MCF 10A (cell line): ENCODE measurements at regions not wholly inside any gene's neighbourhood (a gene's known extent, or its start where the extent isn't known, plus 50 kb on each side); places are given as distances from the start of the nearest gene placed in this dataset.

ENCODE experiments used
- BruUV-seq: library from RNA; stranded (reverse); fragments of 400-500 nt; replicated peaks from 2 replicates; lab custom pipeline; 2021; lab: Mats Ljungman, UMichigan
- CTCF ChIA-PET: fragments of 300-600 bp; sonication (Branson Sonifier 250); formaldehyde crosslinking; extraction: SDS; loops from one replicate; lab custom pipeline; 2021; ENCODE audit warnings: antibody characterized with exemption, inconsistent platforms; lab: Yijun Ruan, JAX
- POLR2A ChIA-PET: fragments of 300-600, 350-650 bp; sonication (Branson Sonifier 250); formaldehyde crosslinking; extraction: SDS; loops from one replicate; lab custom pipeline; 2020; ENCODE audit warnings: antibody characterized with exemption, inconsistent platforms; lab: Yijun Ruan, JAX
- DNase-seq: peaks from one replicate; pipeline ENCODE4 v3.0.0-alpha.2; 2018; ENCODE audit not compliant: unreplicated experiment
- H3K27ac Mint-ChIP-seq: one replicate; pipeline ENCODE4 v1.8.0; 2022; ENCODE audit warnings: mild to moderate bottlenecking, low read depth, mixed read lengths; ENCODE audit not compliant: unreplicated experiment
- H3K27me3 Mint-ChIP-seq: one replicate; pipeline ENCODE4 v1.8.0; 2022; ENCODE audit warnings: mixed read lengths; ENCODE audit not compliant: insufficient read depth, unreplicated experiment
- H3K36me3 Mint-ChIP-seq: one replicate; pipeline ENCODE4 v1.8.0; 2022; ENCODE audit warnings: mild to moderate bottlenecking, moderate library complexity, mixed read lengths; ENCODE audit not compliant: insufficient read depth, unreplicated experiment
- H3K4me1 Mint-ChIP-seq: one replicate; pipeline ENCODE4 v1.8.0; 2022; ENCODE audit warnings: mixed read lengths; ENCODE audit not compliant: insufficient read depth, unreplicated experiment
- H3K4me3 Mint-ChIP-seq: one replicate; pipeline ENCODE4 v1.8.0; 2022; ENCODE audit warnings: mild to moderate bottlenecking, moderate library complexity, mixed read lengths; ENCODE audit not compliant: unreplicated experiment
- H3K9me3 Mint-ChIP-seq: one replicate; pipeline ENCODE4 v1.8.0; 2022; ENCODE audit warnings: mixed read lengths; ENCODE audit not compliant: unreplicated experiment
- intact Hi-C: fragments of 100-400 bp; cut with micrococcal nuclease; formaldehyde crosslinking; loops from 2 replicates; pipeline ENCODE4 v1.14.1; 2022
- TF ChIP-seq, protein P1 (sequence below): fragments of 200-600 bp; IDR thresholded peaks from one replicate; pipeline ENCODE4 v1.8.0; 2022; ENCODE audit warnings: antibody characterized with exemption, mild to moderate bottlenecking; ENCODE audit not compliant: unreplicated experiment

DNA sequence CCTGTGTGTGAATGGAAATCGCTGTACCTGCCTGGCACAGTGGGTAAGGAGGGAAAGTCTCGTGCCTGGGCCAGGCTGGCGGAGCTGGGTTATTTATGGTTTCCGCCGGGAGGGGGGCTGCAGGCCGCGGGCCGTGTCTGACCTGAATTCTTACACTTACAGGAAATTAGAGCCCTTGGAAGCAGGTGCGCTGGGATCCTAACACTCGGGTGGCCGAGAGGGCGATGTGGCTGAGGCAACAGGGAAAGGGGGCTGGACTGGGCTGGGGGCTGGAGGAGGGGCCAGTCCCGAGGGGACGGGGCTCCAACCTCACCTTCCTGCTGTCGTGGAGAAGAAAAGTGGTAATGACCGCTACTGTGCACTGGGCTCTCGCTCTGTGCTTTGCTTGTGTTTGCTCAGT lies 109.4 kb upstream of the WNT4 start:
- intact Hi-C loops: no loop called here
- ChIA-PET POLR2A (no interaction called here), CTCF (no interaction called here)
- Mint-ChIP-seq H3K4me3 (no peak overlapping the region), H3K27me3 (peaks cover 42% of the 10 kb centered on the region), H3K9me3 (no peaks in the 10 kb centered on the region), H3K36me3 (no peaks in the 10 kb centered on the region), H3K4me1 (peaks cover 12% of the 10 kb centered on the region), H3K27ac (no peak overlapping the region)
- TF ChIP-seq, protein P1, sequence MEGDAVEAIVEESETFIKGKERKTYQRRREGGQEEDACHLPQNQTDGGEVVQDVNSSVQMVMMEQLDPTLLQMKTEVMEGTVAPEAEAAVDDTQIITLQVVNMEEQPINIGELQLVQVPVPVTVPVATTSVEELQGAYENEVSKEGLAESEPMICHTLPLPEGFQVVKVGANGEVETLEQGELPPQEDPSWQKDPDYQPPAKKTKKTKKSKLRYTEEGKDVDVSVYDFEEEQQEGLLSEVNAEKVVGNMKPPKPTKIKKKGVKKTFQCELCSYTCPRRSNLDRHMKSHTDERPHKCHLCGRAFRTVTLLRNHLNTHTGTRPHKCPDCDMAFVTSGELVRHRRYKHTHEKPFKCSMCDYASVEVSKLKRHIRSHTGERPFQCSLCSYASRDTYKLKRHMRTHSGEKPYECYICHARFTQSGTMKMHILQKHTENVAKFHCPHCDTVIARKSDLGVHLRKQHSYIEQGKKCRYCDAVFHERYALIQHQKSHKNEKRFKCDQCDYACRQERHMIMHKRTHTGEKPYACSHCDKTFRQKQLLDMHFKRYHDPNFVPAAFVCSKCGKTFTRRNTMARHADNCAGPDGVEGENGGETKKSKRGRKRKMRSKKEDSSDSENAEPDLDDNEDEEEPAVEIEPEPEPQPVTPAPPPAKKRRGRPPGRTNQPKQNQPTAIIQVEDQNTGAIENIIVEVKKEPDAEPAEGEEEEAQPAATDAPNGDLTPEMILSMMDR: no peak
- BruUV-seq: no TSS peak
- no peak for DNase-seq

DNA sequence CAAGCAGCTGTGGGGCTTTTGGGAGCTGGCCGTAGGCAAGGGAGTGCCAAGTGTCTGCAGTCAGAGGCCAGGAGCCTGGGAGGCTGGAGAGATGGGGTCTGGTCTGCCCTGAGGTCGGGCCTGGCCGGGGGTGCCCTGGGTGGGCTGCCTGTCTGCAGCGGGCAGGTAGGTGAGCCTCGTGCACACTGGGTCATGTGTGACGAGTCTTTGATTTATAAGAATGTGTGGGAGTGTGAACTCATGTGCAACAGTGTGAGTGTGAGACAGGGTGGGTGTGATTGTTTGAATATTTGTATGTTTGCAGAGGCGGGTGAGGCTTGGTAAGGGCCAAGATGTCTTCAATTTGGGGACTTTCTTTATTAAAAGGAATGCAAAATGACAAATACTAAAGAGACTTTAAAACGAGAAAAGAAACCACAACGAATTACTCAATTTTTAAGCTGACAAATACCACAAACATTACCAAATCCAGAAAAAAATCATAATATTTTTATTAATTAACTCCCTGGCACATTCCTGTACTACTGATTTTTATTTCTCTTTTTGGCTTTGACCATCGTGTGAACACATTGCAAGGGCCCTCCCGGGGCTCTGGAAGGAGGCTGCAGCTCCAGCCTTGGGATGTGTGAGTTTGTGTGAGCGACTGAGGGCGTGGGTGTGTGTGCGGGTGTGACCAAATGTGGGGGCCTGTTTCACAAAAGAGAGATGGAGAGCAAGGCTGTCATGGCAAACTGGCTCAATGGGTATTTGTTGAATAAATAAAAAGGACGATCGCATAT lies 110.3 kb upstream of the WNT4 start:
- Mint-ChIP-seq H3K27ac (no peak overlapping the region), H3K36me3 (no peaks in the 10 kb centered on the region), H3K27me3 (peaks cover 36% of the 10 kb centered on the region), H3K4me1 (peaks cover 12% of the 10 kb centered on the region), H3K9me3 (no peaks in the 10 kb centered on the region), H3K4me3 (no peak overlapping the region)
- no TSS peak for BruUV-seq
- no peak for DNase-seq
- intact Hi-C loops: no loop called here
- TF ChIP-seq, protein P1: no peak
- CTCF ChIA-PET: no interaction called here
- POLR2A ChIA-PET: interaction anchor here (0.6 kb wide), 2 partner anchors 189 to 277 kb away, joined by 3 to 4 read pairs; no protein-coding TSS in a partner anchor

- intact Hi-C loops: no loop called here
- no peak for DNase-seq
- no peaks in the 10 kb centered on the region for H3K36me3 Mint-ChIP-seq
- no peak overlapping the region for H3K4me3 Mint-ChIP-seq
- H3K9me3 Mint-ChIP-seq: no peaks in the 10 kb centered on the region
- H3K4me1 Mint-ChIP-seq: peaks cover 12% of the 10 kb centered on the region
- no TSS peak for BruUV-seq
- H3K27ac Mint-ChIP-seq: no peak overlapping the region
- ChIA-PET POLR2A (interaction anchor here (0.6 kb wide), 1 partner anchor 20 kb away, joined by 3 read pairs; no protein-coding TSS in a partner anchor), CTCF (no interaction called here)
- peaks cover 21% of the 10 kb centered on the region for H3K27me3 Mint-ChIP-seq
- TF ChIP-seq, protein P1: no peak
Measured at GRCh38 chr1:22254756-22255155, 111.9 kb upstream of the WNT4 start.

GRCh38 chr1:22255341-22256212 lies 112.7 kb upstream of the WNT4 start:
- TF ChIP-seq, protein P1: no peak
- intact Hi-C loops: no loop called here
- CTCF ChIA-PET: interaction anchor here (0.6 kb wide), 1 partner anchor 40 kb away, joined by 4 read pairs; no protein-coding TSS in a partner anchor
- POLR2A ChIA-PET: interaction anchor here (0.6 kb wide), 1 partner anchor 19 kb away, joined by 3 read pairs; no protein-coding TSS in a partner anchor
- peaks cover 22% of the 10 kb centered on the region for H3K27me3 Mint-ChIP-seq
- no peak for DNase-seq
- no peak overlapping the region for H3K27ac Mint-ChIP-seq
- H3K4me3 Mint-ChIP-seq: no peak overlapping the region
- peaks cover 12% of the 10 kb centered on the region for H3K4me1 Mint-ChIP-seq
- no peaks in the 10 kb centered on the region for H3K9me3 Mint-ChIP-seq
- BruUV-seq: no TSS peak
- no peaks in the 10 kb centered on the region for H3K36me3 Mint-ChIP-seq
